DMS79 treated with DMSO at 0.1 percent for 48 hours (cell line): ENCODE measurements at regions not wholly inside any gene's neighbourhood (a gene's known extent, or its start where the extent isn't known, plus 50 kb on each side); places are given as distances from the start of the nearest gene placed in this dataset.

Source experiments
- DNase-seq: peaks from one replicate; lab custom pipeline; 2025; lab: John Stamatoyannopoulos, UW

DNA sequence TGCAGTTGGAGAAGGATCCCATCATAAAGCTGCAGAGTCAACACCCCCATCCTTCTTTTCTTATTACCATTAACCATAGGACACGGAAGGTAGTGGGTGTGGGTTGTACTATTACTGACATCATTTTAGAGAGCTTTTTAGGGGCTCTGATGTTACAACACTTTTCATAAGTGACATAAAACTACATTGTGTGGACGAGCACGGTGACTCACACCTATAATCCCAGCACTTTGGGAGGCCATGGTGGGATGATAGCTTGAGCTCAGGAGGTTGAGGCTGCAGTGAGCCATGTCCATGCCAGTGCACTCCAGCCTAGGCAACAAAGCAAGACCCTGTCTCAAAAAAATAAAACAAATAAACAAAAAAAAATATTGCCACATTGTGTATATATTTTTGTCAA, 167.1 kb downstream of the DUSP6 start:
- no peak for DNase-seq

DNA sequence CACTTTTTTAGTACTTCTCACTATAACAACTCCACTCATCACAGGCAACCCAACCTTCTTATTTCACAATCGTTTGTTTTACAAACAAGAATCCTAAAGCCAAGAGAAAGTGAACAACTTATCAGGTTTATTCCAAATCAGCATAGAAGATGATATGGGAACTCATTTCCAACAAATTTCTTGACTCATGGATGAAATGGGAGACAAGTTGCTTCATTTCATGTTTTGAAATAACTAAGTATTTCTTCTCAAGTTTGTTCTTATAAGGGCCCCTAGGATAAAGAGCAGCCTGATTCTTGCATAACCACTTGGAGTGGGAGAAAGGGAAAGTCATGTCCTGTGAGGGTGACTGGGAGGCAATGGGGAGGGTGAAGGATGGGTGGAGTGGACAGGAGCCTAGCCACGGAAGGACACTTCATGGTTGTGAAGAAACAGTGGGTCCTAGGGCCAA, 168.3 kb downstream of the DUSP6 start:
- DNase-seq: no peak

DNA sequence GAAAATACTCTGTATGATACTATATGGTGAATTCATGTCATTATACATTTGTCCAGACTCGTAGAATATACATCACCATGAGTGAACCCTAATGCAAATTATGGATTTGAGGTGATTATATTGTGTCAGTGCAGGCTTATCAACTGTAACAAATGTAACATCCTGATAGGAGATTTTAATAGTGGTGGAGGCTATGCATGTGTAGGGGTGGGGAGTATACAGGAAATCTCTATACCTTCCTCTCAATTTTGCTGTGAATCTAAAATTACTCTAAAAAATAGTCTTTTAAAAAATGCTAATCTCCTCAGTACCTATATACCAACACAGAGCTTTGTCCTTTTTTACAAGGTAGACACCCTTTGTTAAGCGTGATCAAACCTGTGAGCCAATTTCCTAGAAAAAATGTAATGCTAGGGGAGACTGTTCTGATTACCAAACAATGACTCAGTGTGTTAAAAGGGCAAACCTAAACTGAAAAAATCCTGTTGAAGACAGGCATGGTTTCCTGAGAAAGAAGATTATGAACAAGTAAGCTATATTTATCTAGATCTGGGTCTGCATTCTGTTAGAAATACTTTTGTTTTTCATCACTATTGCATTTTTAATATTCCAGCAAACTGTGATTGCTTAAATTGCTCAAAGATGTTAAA, 170.9 kb downstream of the DUSP6 start:
- DNase-seq: no peak

DNA sequence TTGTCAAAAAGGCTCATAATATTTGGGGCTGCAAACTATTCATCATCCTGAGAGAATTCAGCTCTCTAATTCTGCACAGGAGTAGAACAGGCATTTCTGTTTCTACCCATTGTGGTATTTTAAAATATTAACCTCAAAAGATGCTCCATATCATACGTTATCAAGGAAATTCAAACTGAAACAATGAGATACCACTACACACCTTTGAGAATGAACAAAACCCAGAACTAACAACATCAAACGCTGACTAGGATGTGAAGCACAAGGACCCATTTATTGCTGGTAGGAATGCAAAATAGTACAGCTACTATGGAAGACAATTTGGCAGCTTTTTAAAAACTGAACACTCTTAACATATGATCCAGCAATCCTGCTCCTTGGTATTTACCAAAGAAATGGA, 171.8 kb downstream of the DUSP6 start:
- DNase-seq: no peak

DNA sequence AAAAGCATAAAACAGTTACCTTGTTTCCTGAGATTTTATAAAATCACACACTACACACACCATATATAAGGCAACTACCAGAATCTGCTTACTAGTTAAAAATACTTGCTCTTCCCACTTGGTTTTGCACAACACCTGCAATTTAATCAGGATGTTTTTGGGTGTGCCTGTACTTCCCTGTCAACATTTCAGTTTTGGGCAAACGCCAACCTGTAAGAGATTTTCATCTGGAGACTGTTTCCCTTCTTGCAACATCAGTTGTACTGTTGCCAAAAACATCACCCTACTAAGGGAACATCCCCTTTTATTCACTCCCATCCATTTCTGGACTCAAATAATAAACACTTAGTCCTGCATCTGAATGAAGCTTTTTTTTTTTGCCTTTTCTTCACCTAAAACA, 172.3 kb downstream of the DUSP6 start:
- DNase-seq: peak; percentile 47

DNA sequence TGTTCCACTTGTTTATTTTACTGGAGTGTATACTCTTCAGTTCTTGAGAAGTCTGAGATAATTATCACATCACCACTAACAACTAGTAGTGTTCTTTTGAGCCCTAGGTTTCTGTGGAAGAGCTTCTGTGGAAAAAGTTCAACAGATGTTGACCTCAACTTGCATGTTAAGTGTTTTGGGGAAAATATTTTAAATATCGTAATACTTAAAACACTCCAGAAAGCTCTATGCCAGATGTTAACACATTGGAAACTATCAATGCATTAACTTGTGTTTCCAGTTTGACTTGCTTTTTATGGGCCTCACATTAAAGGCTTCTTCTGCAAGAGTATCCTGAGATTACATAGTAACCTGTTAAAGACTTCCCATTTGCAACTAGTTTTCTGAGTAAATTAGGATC, 173.1 kb downstream of the DUSP6 start:
- DNase-seq: no peak

DNA sequence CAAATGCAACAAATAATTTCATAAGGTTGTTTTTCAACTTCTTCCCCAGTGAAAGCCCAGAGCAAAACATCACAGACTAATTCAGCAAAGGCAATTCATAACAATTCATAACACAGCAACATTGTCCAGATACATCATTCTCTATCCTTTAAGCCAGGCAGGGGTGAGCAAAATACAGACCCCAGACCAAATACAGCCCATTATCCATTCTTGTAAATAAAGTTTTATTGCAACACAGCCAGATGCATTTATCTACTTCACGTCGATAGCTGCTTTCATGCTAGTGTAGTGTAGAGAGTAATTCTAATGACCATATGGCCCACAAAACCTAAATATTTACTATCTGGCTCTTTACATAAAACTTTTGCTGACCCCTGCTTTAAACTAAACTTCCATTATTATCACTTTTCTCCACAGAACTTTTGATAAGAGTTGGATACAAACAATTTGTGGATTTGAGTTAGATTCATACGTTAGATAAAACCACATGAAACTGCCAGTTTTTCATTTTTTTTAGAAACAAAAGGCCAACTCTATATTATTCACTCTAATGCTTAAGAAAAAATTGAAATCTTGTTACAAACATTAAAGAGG, 174.4 kb downstream of the DUSP6 start:
- no peak for DNase-seq

DNA sequence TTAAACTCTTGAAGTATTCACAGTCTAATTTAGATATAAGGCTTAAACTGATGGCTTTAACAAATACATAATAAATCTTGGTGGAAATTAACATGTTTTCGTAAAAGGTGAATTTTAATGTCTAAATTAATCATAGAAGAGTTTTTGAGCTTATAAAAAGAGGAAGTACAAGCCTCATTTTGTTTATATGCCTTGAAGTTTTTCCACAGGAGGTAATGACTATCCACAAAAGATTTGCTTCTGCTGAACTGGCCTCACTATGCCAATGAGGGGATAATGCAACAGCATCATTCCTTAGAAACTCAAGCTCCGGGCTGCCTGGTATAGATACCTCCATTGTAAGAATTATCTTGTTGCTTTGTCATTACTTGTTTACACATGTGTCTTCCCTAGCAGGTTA, 175.6 kb downstream of the DUSP6 start:
- no peak for DNase-seq

DNA sequence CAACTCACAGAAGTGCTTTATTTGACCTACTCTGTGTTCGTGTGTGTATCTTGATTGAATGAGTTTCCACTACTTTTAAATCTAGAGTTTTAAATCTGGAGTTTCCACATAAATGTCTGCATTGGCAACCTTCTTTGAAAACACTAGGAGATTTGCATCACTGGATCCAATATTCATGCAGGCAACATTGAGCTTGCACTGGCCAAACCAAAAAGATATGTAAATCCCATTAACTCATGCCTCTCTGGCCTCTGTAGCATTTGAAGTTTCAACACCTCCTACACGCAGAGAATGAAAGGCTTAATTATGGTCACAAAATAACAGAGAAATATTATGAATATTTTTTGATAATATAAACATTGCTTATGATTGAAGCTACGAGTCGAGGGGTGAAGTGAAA, 178.6 kb downstream of the DUSP6 start:
- no peak for DNase-seq

DNA sequence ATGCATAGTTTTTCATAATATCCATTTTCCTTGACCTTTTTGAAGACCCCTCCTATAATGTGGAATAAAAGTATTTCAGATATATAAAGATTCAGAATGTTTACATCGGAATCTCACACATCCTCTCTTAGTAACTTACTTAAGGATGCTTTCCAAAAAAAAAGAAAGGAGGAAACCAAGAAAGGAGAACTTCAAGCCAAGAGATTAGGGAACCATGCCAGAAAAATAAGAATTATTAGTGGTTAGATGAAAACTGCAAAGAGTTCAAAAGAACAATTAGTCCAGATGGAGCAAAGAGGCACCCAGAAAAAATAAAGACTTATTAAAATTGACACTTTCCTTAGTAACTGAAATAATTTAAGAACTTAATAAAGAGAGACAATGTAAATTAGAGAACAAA, 179.2 kb downstream of the DUSP6 start:
- DNase-seq: no peak

DNA sequence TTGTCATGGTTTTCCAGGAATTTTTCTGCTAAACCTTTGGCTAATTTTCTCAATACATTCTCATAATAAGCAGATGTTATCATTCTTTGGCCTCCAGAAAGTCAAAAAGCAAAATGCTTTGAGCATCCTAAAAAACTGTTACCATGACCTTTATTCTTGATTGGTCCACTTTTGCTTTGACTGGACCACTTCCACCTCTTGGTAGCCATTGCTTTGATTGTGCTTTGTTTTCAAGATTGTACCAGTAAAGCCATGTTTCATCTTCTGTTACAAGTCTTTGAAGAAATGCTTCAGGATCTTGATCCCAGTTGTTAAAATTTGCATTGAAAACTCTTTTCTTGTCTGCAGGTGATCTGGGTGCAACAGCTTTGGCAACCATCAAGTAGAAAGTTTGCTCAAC, 180.1 kb downstream of the DUSP6 start:
- no peak for DNase-seq

DNA sequence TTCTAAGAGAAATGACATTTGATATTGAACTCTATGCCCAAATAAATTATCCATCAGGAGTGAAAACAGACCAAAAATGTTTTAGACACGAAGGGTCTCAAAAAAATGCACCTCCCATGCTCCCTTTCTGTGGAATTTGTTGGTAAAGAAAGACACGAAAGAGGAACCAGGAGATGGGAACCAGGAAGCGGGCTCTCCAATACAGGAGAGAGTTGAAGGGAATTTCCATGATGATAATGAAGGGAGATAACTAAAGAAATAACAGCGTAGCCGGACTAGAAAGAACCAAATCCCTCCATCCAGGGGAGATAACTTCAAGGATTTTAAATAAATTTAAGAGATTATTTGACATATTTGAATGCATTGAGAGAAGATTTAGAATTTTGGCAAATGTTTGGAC, 183.0 kb downstream of the DUSP6 start:
- DNase-seq: no peak

DNA sequence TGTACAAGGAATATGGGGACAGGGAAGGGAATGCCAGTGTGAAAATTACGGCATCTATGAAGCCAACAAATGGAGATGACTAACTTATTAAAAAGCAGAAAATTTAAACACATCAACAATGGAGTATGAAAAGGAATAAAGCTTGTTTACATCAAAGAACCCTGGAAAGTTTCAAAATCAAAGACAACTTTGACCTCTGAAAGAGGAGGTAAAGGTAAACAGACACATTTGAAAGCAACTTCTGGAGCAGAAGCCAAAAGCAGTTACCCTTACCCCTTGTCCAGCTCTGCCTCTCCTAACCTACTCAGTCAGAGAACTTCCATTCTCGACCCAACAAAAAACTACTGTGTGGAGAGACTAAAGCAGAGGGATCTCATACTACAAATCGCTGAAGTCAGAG, 184.3 kb downstream of the DUSP6 start:
- no peak for DNase-seq

DNA sequence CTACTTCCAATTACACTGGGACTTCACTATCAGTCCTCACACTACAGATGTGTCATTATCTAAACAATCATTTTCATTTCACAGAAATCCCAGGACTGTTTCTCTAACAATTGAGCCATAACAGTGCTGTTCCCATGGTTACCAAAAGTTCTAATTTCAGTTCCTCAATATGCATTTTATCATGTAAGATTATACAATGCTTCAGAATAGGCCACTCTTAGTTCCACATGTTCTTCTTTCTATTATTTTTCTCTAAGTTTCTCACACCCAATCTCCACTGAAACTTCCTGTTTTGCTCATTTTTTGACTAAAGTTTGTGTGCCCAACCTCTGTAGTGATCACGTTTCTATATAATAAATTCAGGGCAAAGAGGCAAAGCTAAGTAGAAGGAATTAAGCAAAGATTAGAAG, 185.8 kb downstream of the DUSP6 start:
- DNase-seq: no peak

DNA sequence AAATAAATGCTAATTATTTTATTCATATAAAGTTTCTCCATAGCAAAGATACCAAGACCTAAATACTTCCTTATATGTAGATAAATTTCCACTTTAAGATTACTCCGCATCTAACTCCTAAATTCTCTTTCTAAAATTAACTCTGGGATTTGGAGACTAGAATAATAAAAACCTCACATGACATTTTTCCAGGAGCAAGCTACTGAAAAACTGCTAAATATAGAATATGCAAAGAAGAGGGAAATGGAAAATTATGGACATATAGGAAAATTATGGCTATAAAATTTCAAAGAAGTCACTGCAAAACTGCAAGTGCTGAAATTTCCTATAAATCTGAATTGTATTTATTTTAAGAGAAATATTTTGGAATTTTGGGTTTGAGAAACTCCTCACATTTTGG, 186.2 kb downstream of the DUSP6 start:
- DNase-seq: no peak

DNA sequence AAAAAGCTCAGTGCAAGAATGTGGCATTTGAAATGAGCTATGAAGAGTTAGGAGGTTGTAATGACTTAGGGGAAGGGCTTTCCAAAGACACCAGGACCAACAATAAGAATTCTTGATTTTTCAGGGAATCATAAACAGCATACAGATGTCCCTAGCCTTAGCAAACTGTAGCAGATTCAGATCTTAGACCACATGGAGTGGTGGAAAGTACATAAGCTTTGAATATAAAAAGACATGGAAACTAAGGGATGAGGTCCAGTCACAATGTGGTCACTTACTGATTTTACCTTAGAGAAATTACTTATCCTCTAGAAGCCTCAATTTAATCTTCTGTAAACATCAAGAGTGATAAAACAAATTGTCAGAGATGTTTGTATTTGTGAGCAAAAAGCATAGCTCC, 186.6 kb downstream of the DUSP6 start:
- DNase-seq: no peak

DNA sequence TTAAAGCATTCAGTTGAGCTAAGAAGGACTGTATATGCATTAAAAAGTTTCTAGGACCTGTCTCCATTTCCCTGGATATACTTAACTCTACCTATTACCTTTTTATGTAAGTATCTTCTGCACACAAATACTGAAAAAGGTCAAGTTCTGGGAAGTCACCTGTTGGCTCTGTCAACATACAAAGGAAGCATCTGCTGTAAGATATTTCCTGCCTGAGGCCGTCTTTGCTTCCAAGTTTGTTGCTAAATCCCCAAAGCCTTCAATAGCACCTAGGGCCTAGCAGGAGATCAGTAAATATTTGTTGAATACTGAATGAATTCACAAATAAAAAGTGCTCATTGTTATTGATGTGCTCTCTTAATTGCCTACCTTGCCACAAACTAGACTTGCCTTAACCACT, 188.4 kb downstream of the DUSP6 start:
- no peak for DNase-seq

DNA sequence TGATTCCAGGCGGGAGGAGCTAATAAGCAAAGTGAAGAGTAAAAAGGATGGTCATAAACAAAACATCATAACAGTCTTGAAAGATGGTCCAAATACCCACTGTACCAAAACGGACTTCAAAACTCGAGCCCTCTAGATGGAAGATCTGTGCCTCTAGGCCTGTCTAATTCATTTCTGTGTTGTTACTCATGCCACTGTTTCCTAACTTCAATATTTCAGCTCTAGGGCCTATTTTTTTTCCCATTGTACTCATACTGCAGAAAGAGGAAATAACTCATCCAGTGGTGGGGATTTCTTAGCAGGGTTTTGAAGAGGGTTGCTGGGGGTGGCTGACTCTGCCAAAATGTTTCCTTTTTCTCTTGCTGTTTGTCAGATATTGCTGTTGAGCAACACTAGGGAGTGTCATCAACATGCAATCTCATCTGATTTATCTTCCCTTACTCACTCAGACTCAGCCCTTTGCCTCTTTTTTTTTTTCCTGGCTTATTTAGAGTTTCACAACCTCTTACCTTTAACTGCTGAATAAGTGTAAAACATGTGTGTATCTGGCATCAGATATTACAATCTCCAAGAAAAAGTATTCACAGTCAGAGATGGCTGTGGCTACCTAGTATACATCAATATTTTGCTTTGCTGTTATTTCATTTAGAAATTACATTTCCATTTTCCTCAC, 189.6 kb downstream of the DUSP6 start:
- DNase-seq: no peak

DNA sequence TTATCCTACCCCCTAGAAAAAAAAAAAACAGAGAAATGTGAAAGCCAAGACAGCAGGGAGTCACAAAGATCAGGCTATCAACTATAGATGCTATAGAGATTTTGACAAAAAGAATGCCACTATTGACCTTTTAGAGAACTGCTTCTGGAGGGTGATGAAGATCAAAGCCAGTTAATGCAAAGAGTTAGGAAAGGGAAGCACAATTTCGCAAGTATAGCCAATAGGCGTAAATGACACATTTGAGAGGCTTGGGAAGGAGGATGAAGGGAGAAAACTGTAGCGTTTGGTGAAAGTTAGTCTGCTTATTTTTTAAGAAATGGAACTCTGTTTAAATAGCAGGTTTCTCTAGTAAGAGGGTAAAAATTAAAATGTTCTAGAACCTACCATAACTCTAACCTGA, 190.7 kb downstream of the DUSP6 start:
- DNase-seq: no peak

DNA sequence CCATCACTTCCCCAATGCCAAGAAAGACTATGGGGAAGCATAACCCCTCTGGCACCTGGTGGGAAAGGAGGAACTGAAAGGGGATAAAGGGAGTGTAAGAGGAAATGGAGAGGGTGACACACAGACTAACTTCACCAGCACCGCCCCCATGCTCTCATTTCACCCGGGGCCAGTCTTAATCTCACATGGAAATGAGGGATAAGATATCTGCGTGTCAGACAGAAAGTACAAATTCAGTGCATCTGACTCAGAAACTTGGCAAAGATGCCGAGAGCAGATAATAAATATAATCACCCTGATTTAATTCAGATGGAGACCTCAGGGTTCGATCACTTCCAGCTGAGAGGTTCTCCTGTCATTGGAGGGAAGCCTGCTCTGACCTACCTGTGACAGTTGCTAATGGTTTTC, 191.6 kb downstream of the DUSP6 start:
- DNase-seq: no peak

DNA sequence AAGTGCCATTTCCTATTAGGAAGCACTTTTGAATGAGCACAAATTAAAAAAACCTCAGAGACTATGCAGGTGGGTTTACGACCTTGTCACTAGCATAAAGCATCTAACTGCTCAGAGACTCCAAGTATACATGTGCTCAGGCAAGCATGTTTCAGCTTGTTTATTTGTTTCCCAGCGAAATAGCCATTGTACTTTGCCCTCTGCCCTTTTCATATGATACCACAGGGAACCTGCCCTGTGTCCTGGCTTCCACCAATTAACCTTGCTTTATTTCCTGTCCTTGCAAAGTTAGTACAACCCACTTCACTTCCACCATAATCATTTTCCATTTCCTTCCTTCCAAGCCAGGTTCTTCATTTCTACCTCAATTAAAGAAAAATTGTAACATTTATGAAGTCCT, 194.9 kb downstream of the DUSP6 start:
- DNase-seq: no peak

DNA sequence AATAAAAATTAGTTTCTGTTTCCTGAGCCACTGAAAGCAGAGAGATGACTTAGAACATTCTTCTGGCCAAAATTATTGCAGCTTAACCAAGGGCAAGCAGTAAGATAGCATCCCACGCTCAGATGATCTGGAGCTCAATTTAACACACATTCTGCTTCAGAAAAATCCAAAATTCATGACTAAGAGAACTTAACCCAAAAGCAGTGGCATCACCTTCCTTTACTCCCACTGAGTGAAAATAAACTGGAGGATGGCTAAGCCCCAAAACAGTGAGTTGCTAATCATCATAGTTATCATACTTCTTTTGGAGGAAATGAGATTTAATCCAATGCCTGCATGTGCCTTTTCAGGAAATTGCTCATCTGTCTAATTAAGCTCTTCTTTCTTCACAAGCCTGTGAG, 195.4 kb downstream of the DUSP6 start:
- DNase-seq: no peak

DNA sequence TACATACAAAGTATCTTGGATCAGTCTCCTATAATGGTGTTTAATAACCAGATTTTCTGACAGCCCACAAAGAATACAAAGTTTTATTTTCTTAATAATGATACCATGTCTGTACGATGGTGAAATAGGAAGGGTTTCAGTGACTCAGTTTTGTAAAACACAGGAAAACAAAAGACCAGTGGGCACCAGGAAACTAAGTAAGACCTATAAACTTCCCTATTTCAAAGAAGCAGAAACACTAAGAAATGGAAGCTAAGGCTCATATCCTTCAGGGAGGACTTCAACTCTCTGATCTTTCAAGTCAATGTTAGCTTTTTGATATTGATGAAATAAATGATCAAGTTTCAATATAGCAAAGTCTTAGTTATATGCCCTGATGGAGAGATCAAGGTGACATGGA, 196.0 kb downstream of the DUSP6 start:
- no peak for DNase-seq

DNA sequence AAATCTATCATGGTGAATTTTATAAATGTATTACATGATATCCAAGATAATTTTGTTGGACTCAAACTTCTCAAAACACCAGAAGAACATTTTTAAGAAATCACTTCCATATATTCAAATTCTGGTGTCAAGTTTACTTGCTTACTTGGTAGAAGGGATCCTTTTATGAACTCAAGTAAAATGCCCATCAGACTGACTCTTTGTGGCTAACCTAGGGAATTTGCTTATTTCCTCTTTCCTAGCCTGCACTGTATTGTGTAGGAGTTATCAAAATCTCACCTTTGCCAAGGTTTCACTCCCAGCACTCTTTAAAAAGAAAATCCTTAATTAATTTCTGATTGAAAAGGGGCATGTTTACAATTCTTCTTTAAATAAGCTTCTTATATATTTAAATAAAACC, 196.5 kb downstream of the DUSP6 start:
- DNase-seq: no peak
